ENCODE measurements at regions not wholly inside any gene's neighbourhood (a gene's known extent, or its start where the extent isn't known, plus 50 kb on each side); places are given as distances from the start of the nearest gene placed in this dataset.

- DNase-seq, result no peak
Measured at GRCh38 chr20:61120595-61121515, 131.2 kb upstream of the CDH4 start.

- no peak for DNase-seq
Measured at GRCh38 chr20:61121661-61122060, 130.4 kb upstream of the CDH4 start.

GRCh38 chr20:61123286-61123685, 128.8 kb upstream of the CDH4 start:
- DNase-seq, result no peak

GRCh38 chr20:61123751-61124368, 128.2 kb upstream of the CDH4 start:
- DNase-seq, result no peak

GRCh38 chr20:61125076-61125475, 127.0 kb upstream of the CDH4 start:
- DNase-seq, result no peak

GRCh38 chr20:61125546-61126180, 126.4 kb upstream of the CDH4 start:
- no peak for DNase-seq

GRCh38 chr20:61126369-61127195, 125.5 kb upstream of the CDH4 start:
- no peak for DNase-seq

GRCh38 chr20:61127311-61128039, 124.6 kb upstream of the CDH4 start:
- DNase-seq, result no peak

- DNase-seq, result no peak
Measured at GRCh38 chr20:61128701-61129269, 123.3 kb upstream of the CDH4 start.

GRCh38 chr20:61129311-61129710, 122.8 kb upstream of the CDH4 start:
- no peak for DNase-seq

GRCh38 chr20:61130156-61130555, 121.9 kb upstream of the CDH4 start:
- DNase-seq, result no peak

GRCh38 chr20:61131944-61132343, 120.1 kb upstream of the CDH4 start:
- no peak for DNase-seq

GRCh38 chr20:61133611-61134010, 118.5 kb upstream of the CDH4 start:
- no peak for DNase-seq

- no peak for DNase-seq
Measured at GRCh38 chr20:61134296-61135030, 117.6 kb upstream of the CDH4 start.

- no peak for DNase-seq
Measured at GRCh38 chr20:61135266-61135665, 116.8 kb upstream of the CDH4 start.

GRCh38 chr20:61135968-61136367, 116.1 kb upstream of the CDH4 start:
- no peak for DNase-seq

- no peak for DNase-seq
Measured at GRCh38 chr20:61138566-61138965, 113.5 kb upstream of the CDH4 start.

- no peak for DNase-seq
Measured at GRCh38 chr20:61139031-61139430, 113.0 kb upstream of the CDH4 start.

GRCh38 chr20:61140576-61140975, 111.5 kb upstream of the CDH4 start:
- no peak for DNase-seq

GRCh38 chr20:61146023-61146422, 106.0 kb upstream of the CDH4 start:
- no peak for DNase-seq

- no peak for DNase-seq
Measured at GRCh38 chr20:61149636-61150035, 102.4 kb upstream of the CDH4 start.

All from NCI-H510A (cell line).